Middle frontal gyrus (tissue), 1 donor: ENCODE measurements at regions not wholly inside any gene's neighbourhood (a gene's known extent, or its start where the extent isn't known, plus 50 kb on each side); places are given as distances from the start of the nearest gene placed in this dataset.
A peak's percentile ranks its signal among the peaks of the same experiment; 100 is the strongest.

Source experiments
- DNase-seq: peaks from one replicate; pipeline ENCODE4 v3.0.0-alpha.2; 2015; ENCODE audit warnings: low spot score; ENCODE audit errors: extremely low spot score

GRCh38 chr2:9137379-9138150 is 69.0 kb upstream of the ASAP2 start:
- DNase-seq = no peak

- no peak for DNase-seq
These were observed 70.6 kb upstream of the ASAP2 start for GRCh38 chr2:9135822-9136558.

- DNase-seq = no peak
These were observed 79.3 kb upstream of the ASAP2 start for GRCh38 chr2:9127316-9127715.

- no peak for DNase-seq
These were observed 80.1 kb upstream of the ASAP2 start for GRCh38 chr2:9126540-9126939.

GRCh38 chr2:9124231-9124741 is 82.3 kb upstream of the ASAP2 start:
- DNase-seq = no peak

- no peak for DNase-seq
These were observed 83.5 kb upstream of the ASAP2 start for GRCh38 chr2:9123069-9123468.

- no peak for DNase-seq
These were observed 84.2 kb upstream of the ASAP2 start for GRCh38 chr2:9122367-9122766.

- DNase-seq = no peak
These were observed 88.1 kb upstream of the ASAP2 start for GRCh38 chr2:9118383-9118960.

- DNase-seq = no peak
These were observed 91.4 kb upstream of the ASAP2 start for GRCh38 chr2:9115229-9115628.

GRCh38 chr2:9114458-9114857 is 92.2 kb upstream of the ASAP2 start:
- DNase-seq = no peak

- DNase-seq = no peak
These were observed 92.7 kb upstream of the ASAP2 start for GRCh38 chr2:9113916-9114315.

GRCh38 chr2:9113262-9113661 is 93.3 kb upstream of the ASAP2 start:
- no peak for DNase-seq

- peak; percentile 10 for DNase-seq
These were observed 94.4 kb upstream of the ASAP2 start for GRCh38 chr2:9112079-9112721.

GRCh38 chr2:9110893-9111569 is 95.6 kb upstream of the ASAP2 start:
- no peak for DNase-seq

- no peak for DNase-seq
These were observed 96.2 kb upstream of the ASAP2 start for GRCh38 chr2:9110346-9110884.

- DNase-seq = no peak
These were observed 96.7 kb upstream of the ASAP2 start for GRCh38 chr2:9109871-9110270.

GRCh38 chr2:9108210-9108967 is 98.2 kb upstream of the ASAP2 start:
- no peak for DNase-seq

- no peak for DNase-seq
These were observed 99.2 kb upstream of the ASAP2 start for GRCh38 chr2:9107168-9108025.
